ENCODE measurements at regions not wholly inside any gene's neighbourhood (a gene's known extent, or its start where the extent isn't known, plus 50 kb on each side); places are given as distances from the start of the nearest gene placed in this dataset.
A peak's percentile ranks its signal among the peaks of the same experiment; 100 is the strongest.

- TF ChIP-seq CTCF (IDR thresholded peaks at IDR 0.05; ENCODE audit: insufficient read depth, low read length, severe bottlenecking) = no peak
- DNase-seq (ENCODE audit: low read depth) (no peak), FAIRE-seq (no peak)
- Histone ChIP-seq H3K4me3 (ENCODE audit: low read depth, low read length) (no peak overlapping the region), H3K36me3 (ENCODE audit: control insufficient read depth, insufficient read depth, low read length) (no peaks in the 10 kb centered on the region), H3K27me3 (ENCODE audit: control insufficient read depth, insufficient read depth, low read length) (no peaks in the 10 kb centered on the region)
Measured at GRCh38 chr12:20123465-20123864, 244.9 kb upstream of the PDE3A start.

GRCh38 chr12:20125276-20125798, 243.0 kb upstream of the PDE3A start:
- FAIRE-seq = no peak
- TF ChIP-seq CTCF (IDR thresholded peaks at IDR 0.05; ENCODE audit: insufficient read depth, low read length, severe bottlenecking) = no peak
- no peaks in the 10 kb centered on the region for H3K36me3 ChIP-seq (ENCODE audit: control insufficient read depth, insufficient read depth, low read length)
- H3K4me3 ChIP-seq (ENCODE audit: low read depth, low read length) = no peak overlapping the region
- H3K27me3 ChIP-seq (ENCODE audit: control insufficient read depth, insufficient read depth, low read length) = no peaks in the 10 kb centered on the region
- no peak for DNase-seq (ENCODE audit: low read depth)

- no peak overlapping the region for H3K4me3 ChIP-seq (ENCODE audit: low read depth, low read length)
- TF ChIP-seq CTCF (IDR thresholded peaks at IDR 0.05; ENCODE audit: insufficient read depth, low read length, severe bottlenecking) = no peak
- H3K36me3 ChIP-seq (ENCODE audit: control insufficient read depth, insufficient read depth, low read length) = no peaks in the 10 kb centered on the region
- FAIRE-seq = no peak
- no peak for DNase-seq (ENCODE audit: low read depth)
- no peaks in the 10 kb centered on the region for H3K27me3 ChIP-seq (ENCODE audit: control insufficient read depth, insufficient read depth, low read length)
Measured at GRCh38 chr12:20126601-20127000, 241.7 kb upstream of the PDE3A start.

- DNase-seq (ENCODE audit: low read depth) (peak; percentile 4), FAIRE-seq (no peak)
- H3K27me3 ChIP-seq (ENCODE audit: control insufficient read depth, insufficient read depth, low read length) = no peaks in the 10 kb centered on the region
- TF ChIP-seq CTCF (IDR thresholded peaks at IDR 0.05; ENCODE audit: insufficient read depth, low read length, severe bottlenecking) = no peak
- H3K4me3 ChIP-seq (ENCODE audit: low read depth, low read length) = no peak overlapping the region
- no peaks in the 10 kb centered on the region for H3K36me3 ChIP-seq (ENCODE audit: control insufficient read depth, insufficient read depth, low read length)
Measured at GRCh38 chr12:20127413-20127812, 240.9 kb upstream of the PDE3A start.

GRCh38 chr12:20128928-20129327, 239.4 kb upstream of the PDE3A start:
- no peak for TF ChIP-seq CTCF (IDR thresholded peaks at IDR 0.05; ENCODE audit: insufficient read depth, low read length, severe bottlenecking)
- Histone ChIP-seq H3K4me3 (ENCODE audit: low read depth, low read length) (no peak overlapping the region), H3K27me3 (ENCODE audit: control insufficient read depth, insufficient read depth, low read length) (no peaks in the 10 kb centered on the region), H3K36me3 (ENCODE audit: control insufficient read depth, insufficient read depth, low read length) (no peaks in the 10 kb centered on the region)
- DNase-seq (ENCODE audit: low read depth) = no peak
- FAIRE-seq = no peak

- no peak for TF ChIP-seq CTCF (IDR thresholded peaks at IDR 0.05; ENCODE audit: insufficient read depth, low read length, severe bottlenecking)
- Histone ChIP-seq H3K4me3 (ENCODE audit: low read depth, low read length) (no peak overlapping the region), H3K36me3 (ENCODE audit: control insufficient read depth, insufficient read depth, low read length) (no peaks in the 10 kb centered on the region), H3K27me3 (ENCODE audit: control insufficient read depth, insufficient read depth, low read length) (no peaks in the 10 kb centered on the region)
- FAIRE-seq (no peak), DNase-seq (ENCODE audit: low read depth) (no peak)
Measured at GRCh38 chr12:20132818-20133217, 235.5 kb upstream of the PDE3A start.

All from bronchial epithelial cell (primary cell).